CD4-positive, alpha-beta T cell (primary cell): ENCODE measurements at regions not wholly inside any gene's neighbourhood (a gene's known extent, or its start where the extent isn't known, plus 50 kb on each side); places are given as distances from the start of the nearest gene placed in this dataset.

ENCODE experiments used
- ATAC-seq: fragments of 200-7000 bp; cut with Tn5 transposase; one replicate; pipeline ENCODE4 v1.10.0; 2022; ENCODE audit warnings: mild to moderate bottlenecking; ENCODE audit not compliant: poor library complexity
- CTCF ChIA-PET: fragments of 350-600 bp; sonication (Branson Sonifier 250); formaldehyde crosslinking; loops from one replicate; lab custom pipeline; 2021; ENCODE audit warnings: antibody characterized with exemption, inconsistent platforms; lab: Charles Lee
- POLR2A ChIA-PET: fragments of 350-600 bp; sonication (Branson Sonifier 250); formaldehyde crosslinking; loops from one replicate; lab custom pipeline; 2021; ENCODE audit warnings: antibody characterized with exemption, inconsistent platforms; lab: Charles Lee
- DNase-seq, 14 experiments: peaks; one replicate each; pipeline ENCODE4 v3.0.0-alpha.2; 2013 to 2020; ENCODE audit warnings: mixed read lengths in 2 of 14
- H3K27ac ChIP-seq, 2 donors: one replicate each; pipeline versions ENCODE4 v1.5.1 to v1.7.0; 2013; ENCODE audit warnings: low read length in 2 of 2, low read depth in 1 of 2, mild to moderate bottlenecking in 1 of 2
- H3K27me3 ChIP-seq, 2 experiments: 1 replicate in 1 of 2; 2 replicates in 1 of 2; pipeline versions ENCODE4 v1.6.1 to v1.7.0; 2013; ENCODE audit warnings: low read length in 2 of 2, control low read depth in 1 of 2, mild to moderate bottlenecking in 1 of 2, moderate library complexity in 1 of 2; ENCODE audit not compliant: insufficient read depth in 2 of 2, control insufficient read depth in 1 of 2
- H3K36me3 ChIP-seq: one replicate; pipeline ENCODE4 v1.6.1; 2013; ENCODE audit warnings: low read length, control low read depth; ENCODE audit not compliant: insufficient read depth
- H3K4me1 ChIP-seq: one replicate; pipeline ENCODE4 v1.6.1; 2013; ENCODE audit warnings: low read length, control low read depth; ENCODE audit not compliant: insufficient read depth
- H3K4me3 ChIP-seq: one replicate; pipeline ENCODE4 v1.5.1; 2013; ENCODE audit warnings: mild to moderate bottlenecking, low read length, moderate library complexity
- H3K9me3 ChIP-seq, 2 experiments: 1 replicate in 1 of 2; 2 replicates in 1 of 2; pipeline versions ENCODE4 v1.6.1 to v1.7.0; 2013; ENCODE audit warnings: low read length in 2 of 2, mild to moderate bottlenecking in 2 of 2, control low read depth in 1 of 2, moderate library complexity in 1 of 2; ENCODE audit not compliant: control insufficient read depth in 1 of 2, insufficient read depth in 1 of 2
- H3K27ac Mint-ChIP-seq: one replicate; pipeline ENCODE4 v1.8.0; 2020; ENCODE audit warnings: mixed read lengths
- H3K27me3 Mint-ChIP-seq: one replicate; pipeline ENCODE4 v1.8.0; 2021; ENCODE audit warnings: mixed read lengths
- H3K36me3 Mint-ChIP-seq: one replicate; pipeline ENCODE4 v1.8.0; 2021; ENCODE audit warnings: low read depth, mixed read lengths
- H3K4me1 Mint-ChIP-seq: one replicate; pipeline ENCODE4 v1.8.0; 2021; ENCODE audit warnings: low read depth, mixed read lengths
- H3K4me3 Mint-ChIP-seq: one replicate; pipeline ENCODE4 v1.8.0; 2020; ENCODE audit warnings: mild to moderate bottlenecking, mixed read lengths
- H3K9me3 Mint-ChIP-seq: one replicate; pipeline ENCODE4 v1.8.0; 2020; ENCODE audit warnings: mixed read lengths
- intact Hi-C, 2 experiments: fragments of 100-400 bp; cut with DNase I in 1 of 2; cut with micrococcal nuclease in 1 of 2; formaldehyde crosslinking; loops; one replicate each; pipeline versions ENCODE4 v1.15.1 to v1.9.0; 2023 to 2025; cut with DNase I, micrococcal nuclease
- TF ChIP-seq, protein P1 (sequence below): fragments of 200-600 bp; IDR thresholded peaks from one replicate; pipeline ENCODE4 v1.8.0; 2022; ENCODE audit warnings: antibody characterized with exemption, mild to moderate bottlenecking

DNA sequence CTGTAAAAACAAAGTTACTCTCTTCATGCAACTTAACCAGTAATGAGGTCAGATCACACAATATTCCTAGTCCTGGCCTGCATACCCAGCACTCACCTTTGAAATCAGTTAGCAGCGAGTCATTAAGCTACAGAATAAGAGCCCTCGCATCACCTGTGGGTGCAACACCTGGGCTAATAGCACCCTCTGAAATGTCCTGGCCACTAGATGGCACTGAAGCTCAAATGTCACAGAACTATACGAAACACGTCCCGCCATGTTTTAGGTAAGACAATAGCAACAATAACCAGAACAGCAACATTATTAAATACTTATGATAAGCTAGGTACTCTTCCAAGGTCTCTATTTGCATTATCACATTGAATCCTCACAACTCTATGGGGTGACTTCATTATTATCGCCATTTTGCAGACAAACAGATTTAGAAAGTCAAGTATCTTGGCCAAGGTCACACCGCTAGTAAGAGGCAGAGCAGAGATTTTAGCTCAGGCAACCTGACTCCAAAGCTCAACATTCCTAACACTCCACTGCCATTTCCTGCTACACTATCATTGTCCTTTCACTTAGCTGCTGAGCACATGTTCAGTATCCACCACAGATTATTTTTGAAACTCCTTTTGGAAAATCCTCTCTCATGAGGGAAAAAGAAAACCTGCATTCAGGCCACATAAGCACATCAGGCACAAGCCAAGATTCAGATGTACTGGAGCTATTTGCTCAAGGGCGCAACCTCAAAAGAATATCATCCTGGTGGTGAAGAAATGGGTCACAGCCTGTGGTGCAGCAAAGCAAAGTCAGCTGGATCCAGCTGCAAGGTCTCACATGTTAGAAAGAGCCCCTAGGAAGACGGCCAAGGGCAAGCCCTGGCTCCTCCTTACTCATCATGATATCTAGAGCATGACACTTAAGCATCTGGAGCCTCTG is 59.5 kb upstream of the KDR start:
- no peaks in the 10 kb centered on the region for H3K4me1 ChIP-seq
- ChIA-PET CTCF (interaction anchor here (0.6 kb wide), 1 partner anchor 1371 kb away, joined by 3 read pairs; no protein-coding TSS in a partner anchor), POLR2A (no interaction called here)
- H3K9me3 Mint-ChIP-seq: no peaks in the 10 kb centered on the region
- intact Hi-C loops: loop anchor here (5.0 to 10.0 kb wide), 4 partner anchors 370 to 682 kb away; no protein-coding TSS in a partner anchor
- no peaks in the 10 kb centered on the region for H3K36me3 ChIP-seq
- peaks cover 19% of the 10 kb centered on the region for H3K27me3 Mint-ChIP-seq
- ATAC-seq: no peak
- H3K4me3 ChIP-seq: no peak overlapping the region
- peak in 8 of 14 experiments; percentile 1 to 52 (median 18) for DNase-seq
- H3K4me3 Mint-ChIP-seq: no peak overlapping the region
- no peaks in the 10 kb centered on the region for H3K36me3 Mint-ChIP-seq
- H3K4me1 Mint-ChIP-seq: no peaks in the 10 kb centered on the region
- peaks cover 0 to 7% of the 10 kb centered on the region in 2 experiments for H3K27me3 ChIP-seq
- no peaks in the 10 kb centered on the region for H3K9me3 ChIP-seq
- H3K27ac Mint-ChIP-seq: no peak overlapping the region
- H3K27ac ChIP-seq: no peak overlapping the region
- TF ChIP-seq, protein P1, sequence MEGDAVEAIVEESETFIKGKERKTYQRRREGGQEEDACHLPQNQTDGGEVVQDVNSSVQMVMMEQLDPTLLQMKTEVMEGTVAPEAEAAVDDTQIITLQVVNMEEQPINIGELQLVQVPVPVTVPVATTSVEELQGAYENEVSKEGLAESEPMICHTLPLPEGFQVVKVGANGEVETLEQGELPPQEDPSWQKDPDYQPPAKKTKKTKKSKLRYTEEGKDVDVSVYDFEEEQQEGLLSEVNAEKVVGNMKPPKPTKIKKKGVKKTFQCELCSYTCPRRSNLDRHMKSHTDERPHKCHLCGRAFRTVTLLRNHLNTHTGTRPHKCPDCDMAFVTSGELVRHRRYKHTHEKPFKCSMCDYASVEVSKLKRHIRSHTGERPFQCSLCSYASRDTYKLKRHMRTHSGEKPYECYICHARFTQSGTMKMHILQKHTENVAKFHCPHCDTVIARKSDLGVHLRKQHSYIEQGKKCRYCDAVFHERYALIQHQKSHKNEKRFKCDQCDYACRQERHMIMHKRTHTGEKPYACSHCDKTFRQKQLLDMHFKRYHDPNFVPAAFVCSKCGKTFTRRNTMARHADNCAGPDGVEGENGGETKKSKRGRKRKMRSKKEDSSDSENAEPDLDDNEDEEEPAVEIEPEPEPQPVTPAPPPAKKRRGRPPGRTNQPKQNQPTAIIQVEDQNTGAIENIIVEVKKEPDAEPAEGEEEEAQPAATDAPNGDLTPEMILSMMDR: peak; percentile 32

GRCh38 chr4:55186123-55186522 is 60.7 kb upstream of the KDR start:
- Histone ChIP-seq H3K36me3 (no peaks in the 10 kb centered on the region), H3K27ac (no peak overlapping the region), H3K4me1 (no peaks in the 10 kb centered on the region), H3K27me3 (peaks cover 0 to 7% of the 10 kb centered on the region in 2 experiments), H3K4me3 (no peak overlapping the region), H3K9me3 (no peaks in the 10 kb centered on the region)
- Mint-ChIP-seq H3K27me3 (peaks cover 19% of the 10 kb centered on the region), H3K4me1 (no peaks in the 10 kb centered on the region), H3K4me3 (no peak overlapping the region), H3K27ac (no peak overlapping the region), H3K9me3 (no peaks in the 10 kb centered on the region), H3K36me3 (no peaks in the 10 kb centered on the region)
- POLR2A ChIA-PET: interaction anchor here (0.6 kb wide), 1 partner anchor 44 kb away, joined by 3 read pairs; no protein-coding TSS in a partner anchor
- TF ChIP-seq, protein P1: no peak
- intact Hi-C loops: loop anchor here (10.0 kb wide), 2 partner anchors 369 to 549 kb away; no protein-coding TSS in a partner anchor
- ATAC-seq (no peak), DNase-seq (no peak)
- CTCF ChIA-PET: no interaction called here

GRCh38 chr4:55186700-55187099 is 61.3 kb upstream of the KDR start:
- TF ChIP-seq, protein P1: no peak
- peaks cover 19% of the 10 kb centered on the region for H3K27me3 Mint-ChIP-seq
- no peaks in the 10 kb centered on the region for H3K4me1 ChIP-seq
- no peak for ATAC-seq
- no peaks in the 10 kb centered on the region for H3K36me3 Mint-ChIP-seq
- no peak overlapping the region for H3K4me3 ChIP-seq
- H3K4me1 Mint-ChIP-seq: no peaks in the 10 kb centered on the region
- no peak overlapping the region for H3K27ac ChIP-seq
- no peaks in the 10 kb centered on the region for H3K36me3 ChIP-seq
- no peak overlapping the region for H3K4me3 Mint-ChIP-seq
- no peak overlapping the region for H3K27ac Mint-ChIP-seq
- peaks cover 0 to 7% of the 10 kb centered on the region in 2 experiments for H3K27me3 ChIP-seq
- H3K9me3 Mint-ChIP-seq: peaks cover 2% of the 10 kb centered on the region
- intact Hi-C loops: loop anchor here (10.0 kb wide), 2 partner anchors 368 to 548 kb away; no protein-coding TSS in a partner anchor
- no peak for DNase-seq
- CTCF ChIA-PET: no interaction called here
- no peaks in the 10 kb centered on the region for H3K9me3 ChIP-seq
- POLR2A ChIA-PET: interaction anchor here (0.6 kb wide), 1 partner anchor 45 kb away, joined by 3 read pairs; no protein-coding TSS in a partner anchor
